ENCODE measurements at regions not wholly inside any gene's neighbourhood (a gene's known extent, or its start where the extent isn't known, plus 50 kb on each side); places are given as distances from the start of the nearest gene placed in this dataset.

- TF ChIP-seq, protein P1, sequence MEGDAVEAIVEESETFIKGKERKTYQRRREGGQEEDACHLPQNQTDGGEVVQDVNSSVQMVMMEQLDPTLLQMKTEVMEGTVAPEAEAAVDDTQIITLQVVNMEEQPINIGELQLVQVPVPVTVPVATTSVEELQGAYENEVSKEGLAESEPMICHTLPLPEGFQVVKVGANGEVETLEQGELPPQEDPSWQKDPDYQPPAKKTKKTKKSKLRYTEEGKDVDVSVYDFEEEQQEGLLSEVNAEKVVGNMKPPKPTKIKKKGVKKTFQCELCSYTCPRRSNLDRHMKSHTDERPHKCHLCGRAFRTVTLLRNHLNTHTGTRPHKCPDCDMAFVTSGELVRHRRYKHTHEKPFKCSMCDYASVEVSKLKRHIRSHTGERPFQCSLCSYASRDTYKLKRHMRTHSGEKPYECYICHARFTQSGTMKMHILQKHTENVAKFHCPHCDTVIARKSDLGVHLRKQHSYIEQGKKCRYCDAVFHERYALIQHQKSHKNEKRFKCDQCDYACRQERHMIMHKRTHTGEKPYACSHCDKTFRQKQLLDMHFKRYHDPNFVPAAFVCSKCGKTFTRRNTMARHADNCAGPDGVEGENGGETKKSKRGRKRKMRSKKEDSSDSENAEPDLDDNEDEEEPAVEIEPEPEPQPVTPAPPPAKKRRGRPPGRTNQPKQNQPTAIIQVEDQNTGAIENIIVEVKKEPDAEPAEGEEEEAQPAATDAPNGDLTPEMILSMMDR (conservative IDR thresholded peaks at IDR 0.05): no peak
- no peak for TF ChIP-seq ZFX (IDR thresholded peaks at IDR 0.05)
These were observed 315.6 kb downstream of the INSIG2 start for GRCh38 chr2:118403658-118404451.
